GM21360 (cell line): ENCODE measurements at regions not wholly inside any gene's neighbourhood (a gene's known extent, or its start where the extent isn't known, plus 50 kb on each side); places are given as distances from the start of the nearest gene placed in this dataset.
"Not testable (repeated sequence)": the region's sequence is repeated elsewhere in the genome, so short reads cannot be mapped to it uniquely, and the experiment has no call there.

Source experiments
- ATAC-seq: cut with Tn5 transposase; IDR thresholded peaks from one replicate; pipeline ENCODE4 v1.9.1; 2021; ENCODE audit warnings: mild to moderate bottlenecking, moderate library complexity; ENCODE audit not compliant: unreplicated experiment

- no peak for ATAC-seq
Measured at GRCh38 chr1:238485912-238486209, 595.1 kb upstream of the ZP4 start.

GRCh38 chr1:238485057-238485911 lies 594.6 kb upstream of the ZP4 start:
- no peak for ATAC-seq

GRCh38 chr1:238484121-238484520 lies 593.4 kb upstream of the ZP4 start:
- ATAC-seq = no peak

- no peak for ATAC-seq
Measured at GRCh38 chr1:238476841-238477240, 586.1 kb upstream of the ZP4 start.

- ATAC-seq = no peak
Measured at GRCh38 chr1:238475712-238476111, 585.0 kb upstream of the ZP4 start.

GRCh38 chr1:238474263-238474662 lies 583.5 kb upstream of the ZP4 start:
- no peak for ATAC-seq

GRCh38 chr1:238469146-238469631 lies 578.5 kb upstream of the ZP4 start:
- no peak for ATAC-seq

GRCh38 chr1:238468068-238468467 lies 577.3 kb upstream of the ZP4 start:
- no peak for ATAC-seq

- ATAC-seq = no peak
Measured at GRCh38 chr1:238466459-238466858, 575.7 kb upstream of the ZP4 start.

GRCh38 chr1:238465449-238465848 lies 574.7 kb upstream of the ZP4 start:
- ATAC-seq = no peak

GRCh38 chr1:238458899-238459298 lies 568.2 kb upstream of the ZP4 start:
- ATAC-seq = no peak

GRCh38 chr1:238457610-238458009 lies 566.9 kb upstream of the ZP4 start:
- no peak for ATAC-seq

GRCh38 chr1:238451781-238452310 lies 561.1 kb upstream of the ZP4 start:
- no peak for ATAC-seq

- ATAC-seq = no peak
Measured at GRCh38 chr1:238450976-238451375, 560.3 kb upstream of the ZP4 start.

- ATAC-seq = no peak
Measured at GRCh38 chr1:238443687-238444086, 553.0 kb upstream of the ZP4 start.

GRCh38 chr1:238439511-238439910 lies 548.8 kb upstream of the ZP4 start:
- ATAC-seq = no peak

- ATAC-seq = no peak
Measured at GRCh38 chr1:238438311-238439270, 547.9 kb upstream of the ZP4 start.

GRCh38 chr1:238429703-238430102 lies 539.0 kb upstream of the ZP4 start:
- not testable (repeated sequence) for ATAC-seq

GRCh38 chr1:238419209-238419608 lies 528.5 kb upstream of the ZP4 start:
- no peak for ATAC-seq

- ATAC-seq = no peak
Measured at GRCh38 chr1:238409932-238410331, 519.2 kb upstream of the ZP4 start.

GRCh38 chr1:238409191-238409850 lies 518.6 kb upstream of the ZP4 start:
- ATAC-seq = no peak
